ENCODE measurements at regions not wholly inside any gene's neighbourhood (a gene's known extent, or its start where the extent isn't known, plus 50 kb on each side); places are given as distances from the start of the nearest gene placed in this dataset.
A peak's percentile ranks its signal among the peaks of the same experiment; 100 is the strongest.
"Not testable (repeated sequence)": the region's sequence is repeated elsewhere in the genome, so short reads cannot be mapped to it uniquely, and the experiment has no call there.

GRCh38 chr1:112818990-112819689 is 104.0 kb upstream of the PPM1J start:
- DNase-seq (ENCODE audit: low spot score), result peak; percentile 12

DNA sequence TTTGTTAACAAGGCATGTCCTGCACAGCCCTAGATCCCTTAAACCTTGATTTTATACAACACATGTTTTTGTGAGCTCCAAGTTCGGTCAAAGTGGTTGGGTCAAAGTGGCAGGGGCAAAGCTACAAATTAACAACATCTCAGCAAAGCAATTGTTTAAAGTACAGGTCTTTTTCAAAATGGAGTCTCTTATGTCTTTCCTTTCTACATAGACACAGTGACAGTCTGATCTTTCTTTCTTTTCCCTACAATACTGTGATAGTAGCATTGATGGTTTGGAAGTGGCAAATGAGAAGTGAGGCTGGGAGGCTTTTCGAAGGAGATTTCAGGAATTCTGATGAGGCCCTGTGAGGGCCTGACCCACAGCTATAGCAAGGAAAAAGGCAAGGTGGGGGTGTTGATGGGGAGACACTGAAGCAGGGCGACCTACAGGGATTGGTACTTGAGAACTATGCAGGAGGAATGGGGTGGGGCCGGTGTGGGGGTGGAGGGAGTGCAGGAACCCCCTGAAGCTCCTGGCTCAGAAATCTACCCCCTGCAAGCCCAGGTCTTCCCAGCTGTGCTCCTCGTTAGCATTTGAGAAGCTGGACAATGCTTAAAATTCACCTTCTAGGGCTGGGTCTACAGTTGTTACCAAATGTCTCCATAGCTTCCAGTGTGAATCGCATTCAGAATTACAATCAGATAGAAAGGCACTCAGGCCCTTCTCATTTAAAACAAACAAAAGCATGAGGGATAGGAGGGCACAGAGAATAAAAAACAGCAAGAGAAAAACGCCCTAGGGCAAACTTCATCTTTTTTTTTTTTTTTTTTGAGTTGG is 102.6 kb upstream of the PPM1J start:
- DNase-seq (ENCODE audit: low spot score), result no peak

- DNase-seq (ENCODE audit: low spot score), result no peak
Measured at GRCh38 chr1:112815376-112815775, 100.2 kb upstream of the PPM1J start.

GRCh38 chr1:112814645-112815044 is 99.5 kb upstream of the PPM1J start:
- not testable (repeated sequence) for DNase-seq (ENCODE audit: low spot score)

DNA sequence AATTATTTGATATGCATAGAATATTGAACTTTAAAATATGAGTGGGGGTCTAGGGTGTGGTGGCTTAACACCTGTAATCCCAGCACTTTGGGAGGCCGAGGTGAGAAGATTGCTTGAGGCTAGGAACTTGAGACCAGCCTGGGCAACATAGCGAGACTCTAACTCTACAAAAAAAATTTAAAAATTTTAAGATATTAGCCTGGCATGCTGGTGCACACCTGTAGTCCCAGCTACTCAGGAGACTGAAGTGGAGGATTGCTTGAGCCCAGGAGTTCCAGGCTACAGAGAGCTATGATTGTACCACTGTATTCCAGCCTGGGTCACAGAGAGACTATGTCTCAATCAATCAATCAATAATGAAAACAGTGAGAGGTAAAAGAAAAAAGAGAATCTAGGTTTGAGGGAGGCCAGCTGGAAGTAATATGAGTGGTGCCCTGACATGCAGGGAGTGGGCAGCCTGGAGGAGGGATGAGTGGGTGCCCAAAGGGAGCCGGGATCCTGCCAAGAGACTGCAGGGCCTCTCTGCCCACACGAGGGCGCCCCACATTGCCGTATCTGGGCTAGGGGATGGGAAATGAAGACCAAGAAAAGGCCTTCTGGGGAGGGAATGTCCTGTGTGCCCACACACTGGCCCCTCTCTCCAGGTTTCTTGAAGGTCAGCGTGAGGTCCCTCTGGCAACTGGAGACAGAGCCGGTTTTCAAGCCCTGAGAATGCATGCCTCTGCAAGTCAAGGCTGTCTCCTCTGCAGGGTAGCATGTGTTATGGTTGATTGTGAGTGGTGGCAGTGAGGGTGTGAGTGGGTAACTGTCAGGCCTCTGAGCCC is 93.9 kb upstream of the PPM1J start:
- peak; percentile 70 for DNase-seq (ENCODE audit: low spot score)

DNA sequence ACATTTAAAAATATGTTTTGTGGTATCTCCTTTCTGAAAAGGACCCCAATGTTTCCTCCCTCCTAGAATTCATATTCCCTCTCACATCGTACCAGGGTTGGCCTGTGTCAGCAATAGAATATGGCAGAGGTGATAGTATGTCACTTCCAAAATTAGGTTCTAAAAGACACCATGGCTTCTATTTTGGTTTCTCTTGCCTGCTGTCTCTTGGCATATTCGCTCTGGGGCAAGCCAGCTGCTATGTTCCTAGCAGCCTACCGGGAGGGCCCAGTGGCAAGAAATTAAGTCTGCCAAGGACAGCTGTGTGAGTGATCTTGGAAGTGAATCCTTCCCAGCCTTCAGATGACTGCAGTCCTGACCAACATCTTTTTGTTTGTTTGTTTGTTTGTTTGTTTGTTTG is 92.9 kb upstream of the PPM1J start:
- DNase-seq (ENCODE audit: low spot score), result no peak

GRCh38 chr1:112807117-112807516 is 92.0 kb upstream of the PPM1J start:
- no peak for DNase-seq (ENCODE audit: low spot score)

DNA sequence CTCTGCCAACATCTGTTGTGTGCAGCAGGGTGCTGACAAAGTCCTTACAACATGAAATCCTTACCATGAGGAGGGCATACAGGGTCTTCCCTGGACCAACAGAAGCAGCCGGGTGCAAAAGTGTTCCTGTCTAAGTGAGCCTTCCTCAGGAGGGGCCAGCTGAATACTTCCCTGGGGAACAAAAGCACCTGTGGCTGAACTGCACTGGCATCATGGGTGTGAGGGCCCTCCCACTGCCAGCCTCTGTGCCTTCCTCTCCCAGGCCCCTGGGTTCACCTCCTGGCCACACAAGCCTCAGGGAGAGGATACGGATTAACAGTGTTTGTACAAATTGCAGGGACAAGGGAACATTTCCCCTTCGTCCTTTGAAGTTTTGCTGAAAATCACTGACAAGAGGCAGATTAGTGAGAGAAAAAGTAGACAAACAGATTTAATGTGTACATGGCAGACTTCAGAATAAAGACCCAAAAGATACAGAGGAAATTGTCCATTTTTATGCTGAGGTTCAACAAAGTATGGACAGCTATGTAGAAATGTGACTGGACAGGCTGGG is 91.0 kb upstream of the PPM1J start:
- DNase-seq (ENCODE audit: low spot score), result no peak

DNA sequence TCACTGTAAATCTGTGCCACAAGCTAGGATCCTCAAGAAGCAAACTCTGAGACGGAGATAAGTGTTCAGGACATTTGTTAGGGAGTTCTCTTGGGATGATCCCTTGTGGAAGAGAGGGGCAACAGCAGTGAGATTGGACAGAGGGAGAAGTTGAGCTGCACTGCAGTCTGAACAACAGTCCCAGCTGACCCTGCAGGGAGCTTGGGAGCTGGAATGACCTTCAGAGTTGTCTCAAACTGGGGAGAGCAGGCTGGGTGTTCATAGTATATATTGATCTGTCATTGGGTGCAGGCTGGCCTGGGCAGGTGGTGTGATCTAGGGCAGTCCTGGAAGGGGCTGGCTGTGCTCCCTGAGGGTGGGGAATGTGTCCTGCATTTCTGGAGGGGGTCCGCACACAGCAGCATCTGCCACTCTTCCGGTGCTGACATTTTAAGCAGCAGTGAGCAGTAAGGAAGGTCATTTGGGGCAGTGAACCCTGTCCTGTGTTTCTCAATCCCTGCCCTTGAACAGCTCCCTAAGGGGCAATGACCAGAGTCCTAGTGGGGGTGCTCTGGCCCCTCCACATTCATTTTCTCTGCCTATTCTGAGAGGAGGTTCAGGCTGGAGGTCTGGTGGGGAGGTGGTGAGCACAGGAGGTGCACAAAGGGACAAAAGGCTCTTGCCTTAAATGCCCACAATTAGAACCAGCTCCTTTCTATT is 90.2 kb upstream of the PPM1J start:
- DNase-seq (ENCODE audit: low spot score), result no peak

DNA sequence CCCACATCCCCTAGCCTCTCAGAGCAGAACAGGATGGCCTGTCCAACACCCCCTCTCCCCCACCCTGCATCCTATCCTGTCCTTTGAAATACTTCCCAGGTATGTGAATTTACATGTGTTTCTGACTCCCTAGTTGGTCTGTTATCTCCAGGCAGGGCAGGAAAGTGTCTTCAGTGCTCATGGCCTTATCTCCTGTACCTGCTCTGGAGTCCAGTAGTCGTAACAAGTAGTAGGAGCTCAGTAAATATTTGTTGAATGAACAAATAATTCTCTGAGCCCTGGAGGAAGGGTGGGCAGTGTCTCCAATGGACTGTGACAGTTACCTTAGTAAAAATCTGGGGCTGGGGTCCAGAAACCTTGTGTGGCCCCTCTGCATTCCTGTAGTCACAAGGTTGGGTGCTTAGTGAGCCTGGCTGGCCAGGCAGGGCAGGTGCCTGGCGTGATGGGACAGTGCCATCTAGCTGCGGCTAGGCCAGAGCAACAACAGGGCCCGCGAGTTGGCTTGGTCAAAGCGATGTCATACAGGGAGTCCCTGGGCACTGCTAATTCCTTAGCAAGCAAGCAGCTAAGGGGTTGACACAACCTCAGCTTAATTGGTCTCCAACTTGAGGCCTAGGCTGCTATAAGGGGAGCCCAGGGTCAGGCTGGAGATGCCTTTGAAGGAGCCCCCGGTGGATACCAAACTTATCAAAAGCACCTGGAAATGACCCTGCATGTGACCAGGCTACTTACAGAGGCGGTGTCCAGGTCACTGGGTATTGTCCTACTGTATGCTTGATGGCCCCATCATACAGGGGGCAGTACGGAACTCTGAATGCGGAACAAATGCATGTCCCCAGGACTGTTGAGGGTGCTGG is 89.0 kb upstream of the PPM1J start:
- peak; percentile 66 for DNase-seq (ENCODE audit: low spot score)

DNA sequence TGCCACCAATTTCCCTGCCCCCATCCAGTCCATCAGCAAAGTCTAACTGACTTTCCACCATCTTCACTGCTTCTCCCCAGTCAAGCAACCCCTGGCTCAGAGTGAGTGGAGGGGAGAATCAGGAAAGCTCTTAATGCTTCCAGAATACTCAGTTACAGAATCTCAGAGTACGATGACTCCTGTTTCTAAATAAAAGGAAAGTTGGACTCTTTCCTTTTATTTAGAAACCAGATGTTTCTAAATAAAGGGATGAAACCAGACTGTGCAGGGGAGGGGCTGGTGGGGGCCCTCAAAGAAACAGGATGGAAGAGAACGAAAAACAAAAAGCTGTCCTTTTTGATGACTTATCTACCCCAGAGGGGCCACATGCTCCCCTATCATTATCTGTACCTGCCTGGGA is 85.2 kb upstream of the PPM1J start:
- no peak for DNase-seq (ENCODE audit: low spot score)

GRCh38 chr1:112798292-112798691 is 83.2 kb upstream of the PPM1J start:
- no peak for DNase-seq (ENCODE audit: low spot score)

DNA sequence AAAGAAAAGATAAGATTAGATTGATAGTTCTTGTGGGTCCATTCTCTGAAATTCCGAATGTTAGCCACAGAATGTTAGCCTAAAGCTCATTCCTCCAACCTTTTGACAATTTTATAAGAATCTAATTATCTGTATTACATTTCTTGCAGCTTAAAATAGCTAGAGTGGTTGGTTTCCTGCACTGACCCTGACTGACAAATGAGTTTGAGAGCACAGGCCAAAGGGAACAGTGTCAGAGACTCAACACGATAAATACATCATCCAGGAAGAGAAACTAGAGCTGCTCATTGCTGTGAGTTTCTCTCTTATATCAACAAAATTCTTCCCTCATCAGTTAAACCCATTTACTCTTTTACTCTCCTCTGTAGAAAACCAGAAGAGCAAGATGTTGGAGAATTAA is 82.1 kb upstream of the PPM1J start:
- no peak for DNase-seq (ENCODE audit: low spot score)

DNA sequence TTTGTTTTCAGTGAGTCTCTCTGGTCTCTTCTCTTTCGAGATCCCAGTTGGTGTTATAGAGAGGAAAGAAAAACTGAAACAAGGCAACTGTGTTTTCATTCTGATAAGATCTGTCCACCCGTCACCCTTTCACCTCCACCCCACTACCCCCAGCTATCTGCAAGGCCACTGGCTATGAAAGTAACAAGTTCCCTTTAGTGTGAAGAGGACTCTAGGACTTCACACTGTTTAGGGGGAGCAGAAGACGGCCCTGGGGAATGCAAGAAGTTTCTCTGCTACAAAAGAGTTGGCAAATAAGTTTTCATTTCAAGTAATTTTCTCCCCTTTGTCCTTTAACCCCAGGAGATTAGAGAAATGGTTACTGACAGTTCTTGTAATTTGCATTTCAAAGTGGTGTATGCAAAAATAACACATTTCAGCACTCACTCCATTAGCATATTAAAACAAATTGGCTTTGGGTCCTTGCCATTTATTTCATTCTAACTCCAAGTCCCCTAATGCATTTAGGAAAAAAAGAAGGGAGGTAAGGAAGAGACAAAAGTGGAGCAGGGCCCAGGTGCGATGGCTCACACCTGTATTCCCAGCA is 79.6 kb upstream of the PPM1J start:
- DNase-seq (ENCODE audit: low spot score), result no peak

DNA sequence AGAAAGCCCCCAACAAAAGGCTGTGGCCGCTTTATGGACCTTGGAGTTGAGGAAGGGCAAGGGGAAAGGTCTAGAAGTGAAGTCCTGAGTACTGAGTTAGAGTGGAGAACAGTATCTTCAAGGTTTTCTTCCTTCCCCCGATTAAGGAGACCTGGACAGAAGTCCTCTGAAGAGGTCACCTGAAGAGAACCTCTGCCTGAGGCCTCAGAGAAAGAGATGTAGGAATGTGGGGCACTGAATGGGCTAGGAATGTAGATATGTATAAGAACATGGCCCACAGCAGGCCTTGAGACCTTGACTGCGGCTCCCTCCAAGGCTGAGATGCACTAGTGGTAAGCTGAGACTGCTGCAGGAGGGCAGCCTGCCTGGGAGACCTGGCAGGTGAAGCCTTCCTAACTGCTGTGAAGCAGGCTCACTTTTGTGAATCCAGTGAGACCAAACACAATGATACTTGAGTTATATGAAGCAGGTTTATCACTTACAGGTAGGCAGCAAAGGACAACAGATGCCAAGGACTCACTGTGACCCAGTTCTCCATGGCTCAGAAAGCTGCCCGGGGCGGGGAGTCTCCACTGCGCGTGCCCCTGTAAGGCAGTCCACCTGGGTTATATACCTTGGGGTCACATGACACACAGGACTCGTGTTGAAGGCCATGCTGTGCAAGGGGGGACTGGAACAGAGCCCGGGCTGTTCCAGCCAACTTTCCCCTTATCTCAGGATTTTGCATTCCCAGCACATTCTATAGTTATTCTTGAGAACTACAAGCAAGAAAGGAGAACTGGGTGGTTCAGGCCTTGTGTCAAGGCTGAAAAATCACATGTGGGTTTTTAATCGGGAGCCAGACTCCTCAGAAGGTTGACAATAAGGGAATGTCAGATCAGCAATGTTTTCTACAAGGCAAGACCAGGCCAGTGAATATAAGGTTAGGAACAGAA is 78.8 kb upstream of the PPM1J start:
- no peak for DNase-seq (ENCODE audit: low spot score)

DNA sequence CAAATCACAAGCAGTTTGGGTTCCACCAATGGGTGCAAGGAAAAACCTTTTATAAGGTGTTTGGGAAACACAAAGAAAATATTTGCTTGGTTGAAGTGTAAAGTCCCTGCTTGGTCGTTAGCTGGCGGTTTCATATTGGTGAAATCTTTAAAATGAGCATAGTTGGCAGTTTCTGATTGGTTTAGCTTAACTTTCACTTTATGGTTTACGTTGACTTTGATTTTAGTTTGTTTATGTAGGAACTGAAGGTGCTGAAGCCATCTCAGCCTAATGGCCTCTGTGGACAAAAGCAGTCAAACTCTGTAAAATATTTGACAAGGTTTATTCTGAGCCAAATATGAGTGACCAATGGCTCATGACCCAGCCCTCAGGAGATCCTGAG is 76.6 kb upstream of the PPM1J start:
- DNase-seq (ENCODE audit: low spot score), result no peak

DNA sequence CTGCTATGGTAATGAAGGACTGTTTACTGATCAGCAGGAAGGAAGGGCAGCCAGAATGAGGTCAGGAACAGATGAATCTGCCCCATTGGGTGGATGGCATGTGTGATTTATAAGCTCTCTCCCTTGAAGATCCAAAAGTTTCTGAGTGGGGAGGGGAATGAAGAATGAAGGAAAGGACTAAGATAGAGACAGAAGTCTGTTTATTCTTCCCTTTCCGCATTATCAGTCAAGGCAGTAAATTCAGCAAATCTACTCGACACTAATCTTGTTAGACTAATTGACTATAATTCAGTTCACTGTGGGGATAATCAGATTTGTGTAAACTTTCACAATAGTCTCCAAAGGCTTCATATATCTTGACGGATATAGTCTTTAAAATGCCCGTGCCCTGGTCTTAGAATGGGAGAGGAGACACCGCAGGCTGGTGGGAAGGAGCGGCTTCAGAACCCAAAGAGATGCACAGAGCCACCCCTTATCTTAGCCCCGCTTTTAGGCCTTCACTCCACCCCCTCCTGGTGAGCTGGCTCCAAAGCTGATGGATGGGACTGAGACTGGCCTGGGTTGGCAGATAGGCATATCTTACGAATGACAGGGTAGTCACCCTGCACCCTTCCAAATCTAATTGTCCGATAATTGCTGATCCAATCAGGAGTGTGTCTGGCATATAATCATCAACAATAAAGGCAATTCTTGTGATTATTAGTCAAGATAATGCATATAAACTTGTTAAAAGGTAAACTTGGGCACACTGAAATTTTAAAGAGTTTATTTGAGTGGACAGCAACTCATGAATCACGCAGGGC is 76.0 kb upstream of the PPM1J start:
- DNase-seq (ENCODE audit: low spot score), result no peak

DNA sequence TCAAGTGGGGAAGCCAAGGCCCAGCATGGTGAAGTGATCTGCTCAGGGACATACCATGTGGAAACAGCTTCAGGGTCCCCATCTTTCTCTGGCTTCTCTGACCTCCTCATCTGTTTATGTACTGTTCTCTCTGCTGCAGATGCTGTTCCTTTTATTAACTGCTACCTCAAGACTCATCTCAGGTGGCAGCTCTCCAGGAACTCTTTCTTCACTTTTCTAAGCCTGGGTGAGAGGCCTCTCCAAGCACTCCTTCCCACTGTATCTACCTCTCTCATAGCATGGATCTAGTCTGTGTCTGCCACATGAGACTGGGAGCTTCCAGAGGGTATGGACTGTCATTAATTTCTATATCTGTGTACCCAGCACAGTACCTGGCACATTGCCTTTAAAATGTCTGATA is 73.4 kb upstream of the PPM1J start:
- no peak for DNase-seq (ENCODE audit: low spot score)

Data from mucosa of gallbladder (tissue), 1 donor.